Activated CD4-positive, alpha-beta T cell treated with anti-CD3 and anti-CD28 coated beads, Interleukin-2, amount 50 U/mL, for 4 hours (primary cell): ENCODE measurements at regions not wholly inside any gene's neighbourhood (a gene's known extent, or its start where the extent isn't known, plus 50 kb on each side); places are given as distances from the start of the nearest gene placed in this dataset.

Source experiments
- DNase-seq, 2 experiments: peaks; one replicate each; pipeline ENCODE4 v3.0.0-alpha.2; 2020

DNA sequence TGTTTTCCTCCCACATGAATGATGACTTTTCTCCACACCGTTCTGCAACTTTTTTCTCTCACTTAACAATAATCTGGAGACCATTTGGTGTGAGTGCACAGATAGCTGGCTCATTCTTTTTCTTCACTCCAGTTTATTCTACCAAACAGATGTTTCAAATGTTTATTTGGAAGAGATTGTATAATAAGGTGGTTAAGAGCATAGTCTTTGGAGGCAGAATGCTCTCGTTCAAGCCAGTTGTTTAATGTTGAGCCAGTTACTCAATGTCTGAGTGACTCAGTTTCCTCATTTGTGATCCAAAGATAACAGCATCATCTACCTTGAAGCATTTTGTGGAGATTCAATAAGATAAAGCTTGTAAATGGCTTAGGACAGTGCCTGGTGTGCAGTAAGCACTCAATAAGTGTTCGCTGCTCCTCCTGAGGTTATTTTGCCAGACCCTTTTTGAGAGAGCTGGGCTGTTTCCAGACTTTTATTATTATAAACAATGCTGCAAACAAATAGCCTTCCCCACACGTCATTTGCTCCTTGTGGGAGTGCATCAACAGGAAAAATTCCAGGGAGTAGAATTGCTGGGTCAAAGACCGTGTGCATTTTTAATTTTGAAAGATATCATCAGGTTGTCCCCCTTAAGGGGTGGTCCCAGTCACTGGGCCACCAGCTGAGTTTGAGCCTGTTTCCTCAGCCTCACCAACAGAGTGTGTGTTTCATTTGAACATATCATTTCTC is 70.6 kb downstream of the VEGFA start:
- no peak for DNase-seq

- DNase-seq, result no peak
These were observed 68.4 kb downstream of the VEGFA start for GRCh38 chr6:43838276-43839036.

DNA sequence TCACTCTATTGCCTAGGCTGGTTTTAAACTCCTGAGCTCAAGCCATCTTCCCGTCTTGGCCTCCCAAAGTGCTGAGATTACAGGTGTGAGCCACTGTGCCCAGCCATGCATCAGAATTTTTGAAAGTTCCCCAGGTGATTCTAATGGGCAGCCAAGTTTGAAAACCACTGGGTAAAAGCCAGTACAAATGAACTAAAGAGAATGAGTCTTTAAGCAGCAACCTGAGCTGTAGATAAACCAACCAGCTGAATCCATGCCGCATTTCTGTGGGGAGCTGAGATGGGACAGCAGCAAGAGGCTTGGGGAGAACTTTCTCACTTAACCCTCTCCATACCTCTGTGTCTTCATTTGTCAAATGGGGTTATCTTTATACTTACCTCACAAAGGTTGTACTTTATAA is 67.5 kb downstream of the VEGFA start:
- no peak for DNase-seq

GRCh38 chr6:43836507-43837240 is 66.7 kb downstream of the VEGFA start:
- DNase-seq, result no peak
